GM21423 (cell line): ENCODE measurements at regions not wholly inside any gene's neighbourhood (a gene's known extent, or its start where the extent isn't known, plus 50 kb on each side); places are given as distances from the start of the nearest gene placed in this dataset.
"Not testable (repeated sequence)": the region's sequence is repeated elsewhere in the genome, so short reads cannot be mapped to it uniquely, and the experiment has no call there.

Source experiments
- ATAC-seq: cut with Tn5 transposase; IDR thresholded peaks from one replicate; pipeline ENCODE4 v1.9.1; 2021; ENCODE audit warnings: mild to moderate bottlenecking, moderate library complexity; ENCODE audit not compliant: unreplicated experiment

DNA sequence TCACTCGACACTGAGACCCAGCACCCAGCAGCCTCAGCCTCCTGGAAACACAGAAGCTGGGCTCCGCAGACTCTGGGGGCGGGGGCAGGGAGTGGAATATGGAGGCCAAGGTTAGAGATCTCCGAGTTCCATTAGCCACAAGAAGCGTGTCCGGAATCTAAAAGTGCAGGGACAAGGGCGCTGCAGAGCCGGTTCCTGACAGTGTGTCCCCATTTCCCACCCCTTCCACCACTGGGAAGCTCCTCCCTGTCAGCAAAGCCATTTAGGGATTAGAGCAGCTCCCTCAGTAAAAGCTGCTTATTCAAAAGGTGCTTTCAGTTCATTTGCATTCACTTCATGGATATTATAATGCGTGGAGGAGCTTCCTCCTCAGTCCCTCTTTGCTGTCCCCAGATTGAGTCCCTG, 74.1 kb upstream of the HSPA9 start:
- no peak for ATAC-seq

- ATAC-seq, result no peak
Measured at GRCh38 chr5:138648841-138649240, 73.6 kb upstream of the HSPA9 start.

DNA sequence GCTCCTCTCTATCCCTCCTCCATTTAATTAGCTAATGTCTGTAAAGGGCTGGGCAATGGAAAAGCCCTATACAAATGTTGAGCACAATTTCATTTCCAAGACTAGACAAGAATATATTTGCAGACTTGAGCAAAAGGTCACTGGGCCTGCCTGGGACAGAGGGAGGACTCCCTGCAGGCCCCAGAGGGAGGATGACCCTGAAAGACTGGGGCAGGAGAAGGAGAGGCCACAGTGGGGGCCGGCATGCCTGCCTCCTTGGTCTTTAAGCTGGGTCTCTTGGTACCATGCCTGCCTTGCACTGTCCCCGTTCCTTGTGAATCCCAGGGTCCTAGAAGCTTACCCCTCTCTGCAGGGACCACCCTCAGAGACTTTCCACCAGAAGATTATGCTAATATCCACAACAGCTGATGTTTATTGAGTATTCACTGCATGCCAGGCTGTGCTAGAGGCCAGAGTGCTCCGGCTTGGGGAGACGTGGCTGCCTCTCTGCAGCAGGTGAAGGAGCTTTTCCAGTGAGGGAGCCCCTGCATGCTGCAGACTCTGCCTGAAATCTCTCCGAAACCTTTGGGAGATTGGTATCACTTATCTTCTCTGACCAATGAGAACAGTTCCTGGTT, 72.7 kb upstream of the HSPA9 start:
- no peak for ATAC-seq

- ATAC-seq, result no peak
Measured at GRCh38 chr5:138647261-138647788, 72.1 kb upstream of the HSPA9 start.

GRCh38 chr5:138646671-138647070, 71.5 kb upstream of the HSPA9 start:
- no peak for ATAC-seq

- ATAC-seq, result no peak
Measured at GRCh38 chr5:138645778-138646575, 70.8 kb upstream of the HSPA9 start.

DNA sequence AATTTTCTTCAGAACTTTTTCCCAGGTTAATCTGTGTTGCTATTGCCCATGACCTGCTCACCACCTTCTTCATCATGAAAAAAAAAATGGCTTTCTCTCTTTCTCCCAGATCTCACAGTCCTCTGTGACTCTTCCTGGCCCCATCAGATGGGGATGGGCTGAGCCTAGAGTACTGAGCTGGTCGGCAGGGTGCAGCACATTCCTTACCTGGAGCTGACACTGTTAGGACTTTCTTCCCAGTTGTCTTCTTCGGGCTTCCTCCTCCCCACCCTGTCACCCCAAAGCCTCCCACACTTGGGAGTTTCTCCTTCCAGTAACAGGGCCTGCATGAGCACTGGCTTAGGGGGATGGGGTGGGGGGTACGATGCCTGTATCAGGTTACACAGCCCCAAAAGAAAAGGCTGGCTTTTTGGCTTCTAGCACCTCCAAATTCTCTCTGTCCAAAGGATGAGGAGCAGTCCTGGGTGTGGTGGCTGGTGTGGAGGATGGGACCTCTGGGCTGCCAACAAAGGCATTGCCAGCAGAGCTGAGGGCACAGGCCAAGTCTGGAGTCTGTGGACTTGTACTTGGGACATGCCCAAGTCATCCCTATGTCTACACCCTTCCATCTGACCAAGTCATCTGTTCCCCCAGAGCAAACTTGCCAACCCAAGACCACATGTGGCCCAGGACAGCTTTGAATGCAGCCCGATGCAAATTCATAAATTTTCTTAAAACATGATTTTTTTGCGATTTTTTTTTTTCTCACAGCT, 68.0 kb upstream of the HSPA9 start:
- ATAC-seq, result no peak

DNA sequence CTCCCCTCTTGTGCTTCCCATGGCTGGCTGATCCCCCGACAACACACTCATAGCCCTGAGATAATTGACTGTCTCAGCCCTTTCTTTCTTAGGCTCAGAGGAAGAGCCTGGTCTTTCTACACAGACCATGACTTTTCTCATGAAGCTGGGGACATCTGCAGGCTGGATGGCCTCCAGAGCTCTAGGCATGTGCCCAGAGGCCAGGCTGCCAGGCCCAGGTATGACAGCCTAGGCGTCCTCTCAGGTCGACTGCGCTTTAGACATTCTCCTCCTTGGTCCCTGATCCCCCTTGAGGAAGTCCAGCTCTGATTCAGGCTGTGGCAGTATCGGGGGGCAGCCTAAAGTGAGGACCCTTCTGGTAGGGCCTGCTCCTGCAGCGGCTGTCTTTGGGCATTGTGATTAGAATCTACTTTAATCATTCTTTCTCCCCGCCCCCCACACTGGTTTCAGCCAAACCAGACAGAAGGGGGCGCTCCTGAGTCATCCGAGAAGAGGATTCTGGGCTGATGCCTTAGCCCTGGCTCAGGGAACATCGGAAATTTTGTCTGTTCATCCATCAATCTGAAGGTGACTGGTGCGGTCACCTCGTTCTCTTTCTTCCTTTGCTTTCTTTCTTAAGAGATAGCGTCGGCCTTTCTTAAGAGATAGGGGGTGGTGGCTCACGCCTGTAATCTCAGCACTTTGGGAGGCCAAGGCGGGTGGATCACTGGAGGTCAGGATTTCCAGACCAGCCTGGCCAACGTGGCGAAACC, 66.5 kb upstream of the HSPA9 start:
- ATAC-seq, result no peak

DNA sequence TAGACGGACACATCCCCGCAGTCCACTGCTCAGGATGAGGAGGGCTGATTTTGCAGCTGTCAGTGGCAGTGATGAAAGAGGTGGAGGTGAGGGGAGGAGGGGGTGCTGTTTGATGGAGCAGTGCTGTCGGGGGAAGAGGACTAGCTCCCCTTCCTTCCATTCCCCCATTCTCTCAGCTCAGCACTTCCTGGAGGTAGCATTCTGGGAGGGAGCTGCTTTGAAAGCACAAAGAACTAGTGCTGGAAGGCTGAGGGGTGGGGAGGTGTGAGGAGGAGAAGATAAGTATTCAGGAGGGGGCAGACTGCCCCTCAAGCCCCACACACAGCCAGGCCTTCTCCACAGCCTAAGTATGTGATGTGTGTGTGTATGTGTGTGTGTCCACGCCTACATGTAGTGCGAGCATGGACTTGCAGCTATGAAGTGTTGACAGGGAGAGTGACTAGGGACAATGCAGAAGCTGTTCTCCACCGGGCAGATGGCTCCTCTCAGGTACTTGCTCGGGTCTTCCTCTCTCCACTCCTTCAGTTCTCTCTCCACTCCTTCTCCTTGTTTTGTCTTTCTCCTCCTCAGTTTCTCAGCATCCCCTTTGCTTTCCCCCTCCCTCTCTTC, 65.5 kb upstream of the HSPA9 start:
- ATAC-seq, result no peak

DNA sequence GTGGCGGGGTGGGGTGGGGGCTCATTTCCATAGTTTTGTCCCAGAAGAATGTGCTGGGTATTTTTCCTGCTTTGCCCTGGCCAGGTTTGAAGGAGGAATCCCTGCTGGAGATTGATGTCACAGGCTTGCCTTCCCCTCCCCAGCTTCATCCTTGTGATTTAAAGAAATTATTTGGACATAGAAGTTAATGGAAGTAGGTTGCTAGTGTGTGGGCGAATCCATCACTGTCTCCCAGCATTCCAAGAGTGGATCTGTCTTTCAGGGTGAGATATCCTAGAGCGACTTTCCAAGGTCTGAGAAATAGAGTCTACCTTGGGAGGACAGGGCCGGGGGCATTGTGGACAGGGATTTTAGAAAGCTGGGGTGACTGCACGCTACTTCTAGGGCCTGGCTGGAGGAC, 64.9 kb upstream of the HSPA9 start:
- no peak for ATAC-seq

GRCh38 chr5:138639326-138639725, 64.1 kb upstream of the HSPA9 start:
- no peak for ATAC-seq

- no peak for ATAC-seq
Measured at GRCh38 chr5:138637256-138637655, 62.1 kb upstream of the HSPA9 start.

- no peak for ATAC-seq
Measured at GRCh38 chr5:138636398-138636944, 61.3 kb upstream of the HSPA9 start.

DNA sequence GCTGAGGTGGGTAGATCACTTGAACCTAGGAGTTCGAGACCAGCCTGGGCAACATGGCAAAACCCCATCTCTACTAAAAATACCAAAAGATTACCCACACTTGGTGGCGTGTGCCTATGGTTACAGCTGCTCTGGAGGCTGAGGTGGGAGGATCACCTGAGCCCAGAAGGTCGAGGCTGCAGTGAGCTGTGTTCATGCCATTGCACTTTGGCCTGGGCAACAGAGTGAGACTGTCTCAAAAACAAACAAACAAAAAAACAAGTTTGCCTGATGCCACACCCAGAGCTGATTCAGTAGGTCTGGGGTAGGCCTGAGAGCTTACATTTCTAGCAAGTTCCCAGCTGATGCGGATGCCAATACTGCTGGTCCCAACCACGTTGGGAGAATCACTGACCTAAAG, 60.5 kb upstream of the HSPA9 start:
- no peak for ATAC-seq

DNA sequence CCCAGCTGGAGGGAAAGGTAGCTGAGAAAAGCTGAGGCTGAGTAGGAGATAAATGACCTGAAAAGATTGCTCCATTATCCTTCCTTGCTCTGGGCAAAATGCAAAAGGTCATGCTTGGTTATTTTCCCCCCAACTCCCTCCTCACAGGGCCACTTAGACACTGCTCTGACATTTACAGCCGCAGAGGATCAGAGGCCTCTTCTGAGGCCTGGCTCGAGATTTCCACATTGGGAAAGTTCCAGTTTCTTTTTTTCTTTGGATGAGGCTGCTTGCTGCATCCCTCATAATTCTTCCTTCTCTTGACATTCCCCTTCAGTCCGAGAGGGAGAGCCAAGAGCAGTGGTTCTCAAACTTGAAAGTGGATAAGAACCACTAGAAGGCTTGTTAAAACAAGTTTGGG, 60.1 kb upstream of the HSPA9 start:
- no peak for ATAC-seq

- ATAC-seq, result not testable (repeated sequence)
Measured at GRCh38 chr5:138634804-138635203, 59.6 kb upstream of the HSPA9 start.

DNA sequence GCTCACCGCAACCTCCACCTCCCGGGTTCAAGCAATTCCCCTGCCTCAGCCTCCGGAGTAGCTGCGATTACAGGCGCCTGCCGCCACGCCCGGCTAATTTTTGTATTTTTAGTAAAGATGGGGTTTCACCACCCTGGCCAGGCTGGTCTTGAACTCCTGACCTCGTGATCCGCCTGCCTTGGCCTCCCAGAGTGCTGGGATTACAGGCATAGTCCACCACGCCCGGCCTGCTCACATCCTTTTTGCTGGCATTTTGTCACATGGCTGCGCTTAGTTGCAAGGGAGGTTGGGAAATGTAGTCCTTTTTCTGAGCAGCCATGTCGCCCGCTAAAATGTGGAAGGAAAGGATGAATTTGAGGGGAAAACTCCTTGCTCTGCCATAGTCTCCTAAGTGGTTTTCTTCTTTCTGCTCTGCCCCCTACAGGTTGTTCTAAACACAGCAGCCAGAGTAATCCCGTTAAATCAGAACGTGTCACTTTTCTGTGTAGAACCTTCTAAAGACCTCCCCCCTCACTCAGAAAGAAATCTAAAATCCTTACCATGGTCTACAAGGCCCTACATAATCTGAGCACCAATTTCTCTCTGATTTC, 57.8 kb upstream of the HSPA9 start:
- ATAC-seq, result peak; percentile 48

GRCh38 chr5:138631096-138631928, 56.1 kb upstream of the HSPA9 start:
- no peak for ATAC-seq

DNA sequence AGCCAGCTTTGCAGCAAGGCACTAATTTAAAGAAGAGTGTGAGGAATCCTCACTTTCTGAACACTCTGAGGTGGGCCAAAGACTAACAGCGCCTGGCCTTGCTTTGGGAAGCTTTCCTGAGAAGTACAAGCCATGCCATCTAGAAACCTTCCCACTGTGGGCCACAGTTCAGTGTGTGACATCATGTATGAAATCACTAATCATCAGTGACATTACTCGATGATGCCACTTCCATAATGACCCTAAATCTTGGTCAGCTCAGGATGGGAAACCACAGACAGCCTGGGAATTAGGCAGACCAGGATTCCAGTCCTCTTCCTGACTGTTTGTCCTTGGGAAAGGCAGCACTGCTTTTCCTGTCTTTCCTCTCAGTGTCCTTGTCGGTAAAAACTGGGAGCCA, 54.2 kb upstream of the HSPA9 start:
- ATAC-seq, result no peak
